Gastroesophageal sphincter (tissue), 4 donors: ENCODE measurements at regions not wholly inside any gene's neighbourhood (a gene's known extent, or its start where the extent isn't known, plus 50 kb on each side); places are given as distances from the start of the nearest gene placed in this dataset.
"Not testable (repeated sequence)": the region's sequence is repeated elsewhere in the genome, so short reads cannot be mapped to it uniquely, and the experiment has no call there.

Source experiments
- ATAC-seq: fragments of 150-250 bp; one replicate; pipeline ENCODE4 v1.9.1; 2016; ENCODE audit warnings: mild to moderate bottlenecking, moderate library complexity
- H3K27ac ChIP-seq, 4 donors: fragments of 200-600 bp; sonication (generic) in 3 of 4; 1 replicate in 3 of 4; 2 replicates in 1 of 4; pipeline ENCODE4 v1.5.1; 2016 to 2019
- H3K27me3 ChIP-seq: fragments of 200-600 bp; sonication (generic); one replicate; pipeline ENCODE4 v1.5.1; 2019
- H3K36me3 ChIP-seq, 2 donors: fragments of 200-600 bp; sonication (generic); one replicate each; pipeline ENCODE4 v1.5.1; 2019; ENCODE audit warnings: control low read depth in 1 of 2
- H3K4me1 ChIP-seq, 3 donors: fragments of 200-600 bp; sonication (generic); 1 replicate in 2 of 3; 2 replicates in 1 of 3; pipeline ENCODE4 v1.5.1; 2016 to 2019; ENCODE audit warnings: control low read depth in 2 of 3
- H3K4me3 ChIP-seq, 2 donors: fragments of 200-600 bp; sonication (generic); one replicate each; pipeline ENCODE4 v1.5.1; 2019; ENCODE audit warnings: mild to moderate bottlenecking in 1 of 2, moderate library complexity in 1 of 2
- H3K9me3 ChIP-seq, 3 donors: fragments of 200-600 bp; sonication (generic); one replicate each; pipeline ENCODE4 v1.5.1; 2017 to 2019; ENCODE audit warnings: control low read depth in 2 of 3
- EP300 ChIP-seq: sonication (generic); formaldehyde crosslinking; IDR thresholded peaks from one replicate; pipeline ENCODE4 v1.6.1; 2017; ENCODE audit warnings: antibody characterized with exemption, mild to moderate bottlenecking
- POLR2A ChIP-seq, 2 donors: fragments of 450-650 bp; IDR thresholded peaks; one replicate each; pipeline ENCODE4 v1.6.1; 2017; ENCODE audit warnings: antibody characterized with exemption in 2 of 2, mild to moderate bottlenecking in 2 of 2, moderate library complexity in 1 of 2
- POLR2AphosphoS5 ChIP-seq: sonication (generic); formaldehyde crosslinking; IDR thresholded peaks from one replicate; pipeline ENCODE4 v1.6.1; 2017; ENCODE audit warnings: antibody characterized with exemption
- WGBS, 2 donors: methylation state at CpG; one replicate each; pipeline ENCODE4 v1.1.5; 2018; ENCODE audit warnings: low coverage in 1 of 2; 5-methylcytosine and 5-hydroxymethylcytosine counted together
- TF ChIP-seq, protein P1 (sequence below), 4 experiments: fragments of 200-600 bp in 2 of 4; fragments of 450-650 bp in 2 of 4; sonication (generic) in 1 of 4; IDR thresholded peaks; one replicate each; pipeline ENCODE4 v1.5.1; 2017 to 2019; ENCODE audit warnings: antibody characterized with exemption in 4 of 4, mild to moderate bottlenecking in 2 of 4, moderate library complexity in 2 of 4

DNA sequence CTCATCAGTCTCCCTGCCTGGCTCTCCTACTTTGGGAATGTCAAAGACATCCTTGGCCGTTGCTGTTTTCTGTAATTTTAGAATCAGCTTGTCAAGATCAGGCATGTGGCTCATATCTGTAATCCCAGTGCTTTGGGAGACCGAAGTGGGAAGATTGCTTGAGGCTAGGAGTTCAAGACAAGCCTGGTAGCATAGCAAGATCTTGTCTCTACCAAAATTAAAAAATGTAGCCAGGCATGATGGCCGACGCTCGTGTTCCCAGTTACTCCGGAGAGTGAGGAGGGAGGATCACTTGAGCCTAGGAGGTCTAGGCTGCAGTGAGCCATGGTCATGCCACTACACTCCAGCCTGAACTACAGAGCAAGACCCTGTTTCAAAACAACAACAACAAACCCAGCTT, 144.0 kb upstream of the ATP10A start:
- no peak for TF ChIP-seq POLR2A (IDR thresholded peaks at IDR 0.05)
- H3K4me1 ChIP-seq = no peaks in the 10 kb centered on the region
- no peaks in the 10 kb centered on the region for H3K9me3 ChIP-seq
- no peak for ATAC-seq
- WGBS, 2 donors = 50 to 57% methylated on average over 1 to 2 of the region's 6 CpGs
- H3K27me3 ChIP-seq = no peaks in the 10 kb centered on the region
- no peak overlapping the region for H3K27ac ChIP-seq
- no peaks in the 10 kb centered on the region for H3K36me3 ChIP-seq
- no peak overlapping the region for H3K4me3 ChIP-seq

DNA sequence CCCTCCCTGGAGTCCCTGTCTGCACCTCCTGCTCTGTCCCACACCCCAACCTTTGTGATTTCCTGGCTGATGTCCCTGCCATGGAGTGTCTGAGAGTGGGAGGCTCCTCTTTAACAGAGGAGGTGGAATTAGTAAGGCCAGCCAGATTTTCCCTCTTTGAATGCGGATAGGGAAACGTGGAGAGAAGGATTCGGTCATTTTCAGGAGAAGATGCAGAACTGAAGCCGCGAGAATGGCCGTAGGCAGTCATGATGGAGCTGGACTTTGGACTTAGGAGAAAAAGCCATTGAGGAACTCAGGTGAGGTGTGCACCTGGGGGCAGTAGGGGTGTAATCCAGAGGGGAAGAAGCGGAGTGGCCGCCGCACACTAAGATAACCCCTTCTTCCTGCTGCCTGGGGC, 138.1 kb upstream of the ATP10A start:
- TF ChIP-seq EP300 = no peak
- TF ChIP-seq, protein P1, sequence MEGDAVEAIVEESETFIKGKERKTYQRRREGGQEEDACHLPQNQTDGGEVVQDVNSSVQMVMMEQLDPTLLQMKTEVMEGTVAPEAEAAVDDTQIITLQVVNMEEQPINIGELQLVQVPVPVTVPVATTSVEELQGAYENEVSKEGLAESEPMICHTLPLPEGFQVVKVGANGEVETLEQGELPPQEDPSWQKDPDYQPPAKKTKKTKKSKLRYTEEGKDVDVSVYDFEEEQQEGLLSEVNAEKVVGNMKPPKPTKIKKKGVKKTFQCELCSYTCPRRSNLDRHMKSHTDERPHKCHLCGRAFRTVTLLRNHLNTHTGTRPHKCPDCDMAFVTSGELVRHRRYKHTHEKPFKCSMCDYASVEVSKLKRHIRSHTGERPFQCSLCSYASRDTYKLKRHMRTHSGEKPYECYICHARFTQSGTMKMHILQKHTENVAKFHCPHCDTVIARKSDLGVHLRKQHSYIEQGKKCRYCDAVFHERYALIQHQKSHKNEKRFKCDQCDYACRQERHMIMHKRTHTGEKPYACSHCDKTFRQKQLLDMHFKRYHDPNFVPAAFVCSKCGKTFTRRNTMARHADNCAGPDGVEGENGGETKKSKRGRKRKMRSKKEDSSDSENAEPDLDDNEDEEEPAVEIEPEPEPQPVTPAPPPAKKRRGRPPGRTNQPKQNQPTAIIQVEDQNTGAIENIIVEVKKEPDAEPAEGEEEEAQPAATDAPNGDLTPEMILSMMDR (IDR thresholded peaks at IDR 0.05) = no peak
- TF ChIP-seq POLR2A (IDR thresholded peaks at IDR 0.05) = no peak
- WGBS, 2 donors = 93% methylated on average over 9 of the region's 9 CpGs; no CpG with 5 or more reads in 1 of the 2 donors
- Histone ChIP-seq H3K36me3 (no peaks in the 10 kb centered on the region), H3K4me3 (no peak overlapping the region), H3K4me1 (no peaks in the 10 kb centered on the region), H3K27me3 (no peaks in the 10 kb centered on the region), H3K27ac (no peak overlapping the region), H3K9me3 (no peaks in the 10 kb centered on the region)
- ATAC-seq = no peak

DNA sequence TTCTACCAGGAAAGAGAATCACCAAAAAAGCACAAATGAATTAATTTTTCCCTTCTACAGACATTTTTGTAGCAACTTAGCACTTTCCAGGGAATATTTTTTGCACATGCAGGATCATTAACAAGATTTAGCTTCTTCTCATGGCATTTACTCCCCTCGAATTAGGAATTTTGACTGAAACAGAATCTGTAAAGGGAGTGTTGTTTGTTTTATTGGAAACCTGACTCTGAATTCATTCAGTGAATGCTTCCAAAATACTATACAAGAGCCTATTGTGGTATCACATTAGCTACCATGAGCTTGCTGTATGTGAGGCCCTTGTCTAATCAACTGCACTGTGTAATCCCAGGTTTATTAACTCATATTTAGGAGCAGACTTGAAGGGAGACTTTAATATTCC, 130.4 kb upstream of the ATP10A start:
- no peak overlapping the region for H3K4me3 ChIP-seq
- no peaks in the 10 kb centered on the region for H3K4me1 ChIP-seq
- H3K27ac ChIP-seq = no peak overlapping the region
- no peaks in the 10 kb centered on the region for H3K9me3 ChIP-seq
- H3K36me3 ChIP-seq = no peaks in the 10 kb centered on the region
- 46 to 71% methylated on average over 1 of the region's 1 CpG for WGBS, 2 donors
- no peak for ATAC-seq
- no peak for TF ChIP-seq EP300
- TF ChIP-seq, protein P1 (IDR thresholded peaks at IDR 0.05) = no peak
- TF ChIP-seq POLR2AphosphoS5 = no peak
- no peak for TF ChIP-seq POLR2A (IDR thresholded peaks at IDR 0.05)
- no peaks in the 10 kb centered on the region for H3K27me3 ChIP-seq

GRCh38 chr15:25990220-25990619, 127.1 kb upstream of the ATP10A start:
- no peaks in the 10 kb centered on the region for H3K36me3 ChIP-seq
- no peak for TF ChIP-seq POLR2A (IDR thresholded peaks at IDR 0.05)
- no peak for TF ChIP-seq EP300
- TF ChIP-seq, protein P1 (IDR thresholded peaks at IDR 0.05) = no peak
- no peak for TF ChIP-seq POLR2AphosphoS5
- H3K4me3 ChIP-seq = no peak overlapping the region
- ATAC-seq = no peak
- H3K27ac ChIP-seq = no peak overlapping the region
- 89 to 91% methylated on average over 8 to 11 of the region's 15 CpGs for WGBS, 2 donors
- no peaks in the 10 kb centered on the region for H3K9me3 ChIP-seq
- no peaks in the 10 kb centered on the region for H3K4me1 ChIP-seq
- no peaks in the 10 kb centered on the region for H3K27me3 ChIP-seq

- Histone ChIP-seq H3K4me1 (no peaks in the 10 kb centered on the region), H3K27ac (no peak overlapping the region), H3K4me3 (no peak overlapping the region), H3K27me3 (no peaks in the 10 kb centered on the region), H3K9me3 (no peaks in the 10 kb centered on the region), H3K36me3 (no peaks in the 10 kb centered on the region)
- no peak for ATAC-seq
- 100% methylated on average over 1 of the region's 25 CpGs; no CpG with 5 or more reads in 1 of the 2 donors for WGBS, 2 donors
- TF ChIP-seq, protein P1 (IDR thresholded peaks at IDR 0.05) = peak in 1 of 4 experiments; percentile 7
- TF ChIP-seq EP300 = no peak
Measured at GRCh38 chr15:25989327-25989726, 126.2 kb upstream of the ATP10A start.

DNA sequence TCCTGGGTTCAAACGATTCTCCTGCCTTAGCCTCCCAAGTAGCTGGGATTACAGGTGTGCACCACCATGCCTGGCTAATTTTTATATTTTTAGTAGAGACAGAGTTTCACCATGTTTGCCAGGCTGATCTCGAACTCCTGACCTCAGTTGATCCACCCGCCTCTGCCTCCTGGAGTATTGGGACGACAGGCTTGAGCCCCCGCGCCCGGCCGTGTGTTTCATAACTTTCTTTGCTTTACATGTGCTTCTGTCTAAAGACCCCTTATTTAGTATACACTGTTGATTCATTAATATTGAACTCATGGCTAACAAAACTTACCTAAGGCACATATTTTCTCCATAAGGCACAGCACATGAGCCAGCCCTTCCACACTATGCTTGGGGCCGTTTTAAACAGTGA, 125.6 kb upstream of the ATP10A start:
- H3K27ac ChIP-seq = not testable (repeated sequence)

More for the DNA sequence above, 125.6 kb upstream of the ATP10A start:
- WGBS, 2 donors = 88 to 100% methylated on average over 1 to 9 of the region's 9 CpGs
- not testable (repeated sequence) for H3K9me3 ChIP-seq, H3K4me1 ChIP-seq, H3K27me3 ChIP-seq, H3K4me3 ChIP-seq, ATAC-seq, H3K36me3 ChIP-seq
